ENCODE measurements at regions not wholly inside any gene's neighbourhood (a gene's known extent, or its start where the extent isn't known, plus 50 kb on each side); places are given as distances from the start of the nearest gene placed in this dataset.
A peak's percentile ranks its signal among the peaks of the same experiment; 100 is the strongest.

DNA sequence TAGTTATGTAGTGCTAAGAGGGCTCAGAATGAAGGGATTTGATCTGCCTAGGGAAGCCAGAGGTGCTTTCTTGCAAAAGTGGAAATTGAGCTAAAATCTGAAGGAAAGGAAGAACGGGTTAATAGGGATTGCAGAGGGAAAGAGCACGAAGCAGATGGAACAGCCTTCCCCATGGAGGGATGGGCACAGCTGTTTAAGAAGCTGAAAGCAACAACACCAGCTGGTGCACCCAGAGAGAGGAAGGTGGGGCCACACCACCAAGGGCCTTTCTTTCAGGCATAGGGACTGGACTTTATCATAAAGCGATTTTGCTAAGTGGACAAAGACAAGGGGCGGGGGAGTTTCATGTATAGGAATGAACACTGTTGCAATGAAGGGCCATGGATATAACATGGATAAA is 65.8 kb upstream of the SNRPB2 start:
- peaks cover 0 to 2% (median 0%) of the 10 kb centered on the region in 5 experiments for H3K9me3 ChIP-seq (ENCODE audit: control extremely low read depth in 1 of 5, control insufficient read depth in 4 of 5, insufficient read depth in 2 of 5, low read depth in 1 of 5, low read length in 4 of 5)
- H3K4me3 ChIP-seq (ENCODE audit: control insufficient read depth in 1 of 7, extremely low read depth in 1 of 7, insufficient read depth in 4 of 7, low read depth in 2 of 7, low read length in 6 of 7) = no peak overlapping the region
- whole genome bisulfite sequencing (ENCODE audit: insufficient coverage) = 72% methylated on average over 4 of the region's 4 CpGs
- H3K4me1 ChIP-seq (ENCODE audit: control extremely low read depth in 1 of 4, control insufficient read depth in 4 of 4, insufficient read depth in 4 of 4, low read length in 3 of 4) = peaks cover 0 to 7% (median 0%) of the 10 kb centered on the region in 4 experiments
- no peaks in the 10 kb centered on the region for H3K27me3 ChIP-seq (replicated peaks in 2 of 5; ENCODE audit: control insufficient read depth in 4 of 5, insufficient read depth in 5 of 5, low read length in 4 of 5)
- H3K27ac ChIP-seq (ENCODE audit: insufficient read depth in 1 of 2, low read depth in 1 of 2, low read length in 2 of 2, poor library complexity in 1 of 2, severe bottlenecking in 2 of 2) = no peak overlapping the region
- no peaks in the 10 kb centered on the region for H3K36me3 ChIP-seq (ENCODE audit: control insufficient read depth in 4 of 4, insufficient read depth in 4 of 4, low read length in 3 of 4)
- CTCF ChIA-PET = no interaction called here
- DNase-seq = no peak
- POLR2A ChIA-PET = no interaction called here

DNA sequence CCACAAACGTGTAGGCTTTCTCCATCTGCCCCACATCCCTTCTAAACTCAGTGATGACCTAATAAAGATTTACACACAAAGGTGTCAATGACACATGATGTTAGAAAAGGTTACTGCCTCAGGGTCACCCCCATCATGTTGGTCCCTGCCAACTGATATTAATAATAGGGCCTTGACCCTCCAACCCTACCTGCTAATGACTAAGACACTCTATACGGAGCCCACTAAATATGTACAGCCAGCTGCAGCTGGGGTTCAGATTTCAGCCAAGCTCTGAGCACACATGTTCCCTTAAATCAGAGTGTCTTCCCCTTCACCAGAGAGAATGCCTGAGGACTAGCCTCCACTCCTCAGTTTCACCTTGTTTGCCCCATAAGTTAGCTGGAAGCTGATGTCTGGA is 67.4 kb upstream of the SNRPB2 start:
- H3K27me3 ChIP-seq (replicated peaks in 2 of 5; ENCODE audit: control insufficient read depth in 4 of 5, insufficient read depth in 5 of 5, low read length in 4 of 5) = no peaks in the 10 kb centered on the region
- no peak overlapping the region for H3K4me3 ChIP-seq (ENCODE audit: control insufficient read depth in 1 of 7, extremely low read depth in 1 of 7, insufficient read depth in 4 of 7, low read depth in 2 of 7, low read length in 6 of 7)
- CTCF ChIA-PET = no interaction called here
- no peak overlapping the region for H3K27ac ChIP-seq (ENCODE audit: insufficient read depth in 1 of 2, low read depth in 1 of 2, low read length in 2 of 2, poor library complexity in 1 of 2, severe bottlenecking in 2 of 2)
- peaks cover 0 to under 1% (median 0%) of the 10 kb centered on the region in 5 experiments for H3K9me3 ChIP-seq (ENCODE audit: control extremely low read depth in 1 of 5, control insufficient read depth in 4 of 5, insufficient read depth in 2 of 5, low read depth in 1 of 5, low read length in 4 of 5)
- H3K36me3 ChIP-seq (ENCODE audit: control insufficient read depth in 4 of 4, insufficient read depth in 4 of 4, low read length in 3 of 4) = no peaks in the 10 kb centered on the region
- H3K4me1 ChIP-seq (ENCODE audit: control extremely low read depth in 1 of 4, control insufficient read depth in 4 of 4, insufficient read depth in 4 of 4, low read length in 3 of 4) = peaks cover 0 to 7% (median 0%) of the 10 kb centered on the region in 4 experiments
- POLR2A ChIA-PET = no interaction called here
- no peak for DNase-seq
- 92% methylated on average over 1 of the region's 2 CpGs for WGBS (ENCODE audit: insufficient coverage)

GRCh38 chr20:16661756-16662155 is 68.1 kb upstream of the SNRPB2 start:
- WGBS (ENCODE audit: insufficient coverage) = 17% methylated on average over 2 of the region's 2 CpGs
- no peaks in the 10 kb centered on the region for H3K36me3 ChIP-seq (ENCODE audit: control insufficient read depth in 4 of 4, insufficient read depth in 4 of 4, low read length in 3 of 4)
- POLR2A ChIA-PET = no interaction called here

GRCh38 chr20:16654858-16655535 is 74.8 kb upstream of the SNRPB2 start:
- Histone ChIP-seq H3K4me3 (ENCODE audit: control insufficient read depth in 1 of 7, extremely low read depth in 1 of 7, insufficient read depth in 4 of 7, low read depth in 2 of 7, low read length in 6 of 7) (no peak overlapping the region), H3K4me1 (ENCODE audit: control extremely low read depth in 1 of 4, control insufficient read depth in 4 of 4, insufficient read depth in 4 of 4, low read length in 3 of 4) (no peaks in the 10 kb centered on the region), H3K27me3 (replicated peaks in 2 of 5; ENCODE audit: control insufficient read depth in 4 of 5, insufficient read depth in 5 of 5, low read length in 4 of 5) (peaks cover 0 to 5% (median 2%) of the 10 kb centered on the region in 5 experiments), H3K36me3 (ENCODE audit: control insufficient read depth in 4 of 4, insufficient read depth in 4 of 4, low read length in 3 of 4) (no peaks in the 10 kb centered on the region), H3K9me3 (ENCODE audit: control extremely low read depth in 1 of 5, control insufficient read depth in 4 of 5, insufficient read depth in 2 of 5, low read depth in 1 of 5, low read length in 4 of 5) (peaks cover 0 to 2% (median 0%) of the 10 kb centered on the region in 5 experiments), H3K27ac (ENCODE audit: insufficient read depth in 1 of 2, low read depth in 1 of 2, low read length in 2 of 2, poor library complexity in 1 of 2, severe bottlenecking in 2 of 2) (no peak overlapping the region)
- CTCF ChIA-PET = no interaction called here
- 83% methylated on average over 2 of the region's 5 CpGs for WGBS (ENCODE audit: insufficient coverage)
- DNase-seq = no peak
- POLR2A ChIA-PET = no interaction called here

More at GRCh38 chr20:16661756-16662155, 68.1 kb upstream of the SNRPB2 start:
- H3K27ac ChIP-seq (ENCODE audit: insufficient read depth in 1 of 2, low read depth in 1 of 2, low read length in 2 of 2, poor library complexity in 1 of 2, severe bottlenecking in 2 of 2) = no peak overlapping the region
- no peak overlapping the region for H3K4me3 ChIP-seq (ENCODE audit: control insufficient read depth in 1 of 7, extremely low read depth in 1 of 7, insufficient read depth in 4 of 7, low read depth in 2 of 7, low read length in 6 of 7)
- peaks cover 0 to 2% (median 0%) of the 10 kb centered on the region in 5 experiments for H3K9me3 ChIP-seq (ENCODE audit: control extremely low read depth in 1 of 5, control insufficient read depth in 4 of 5, insufficient read depth in 2 of 5, low read depth in 1 of 5, low read length in 4 of 5)
- peaks cover 0 to 7% (median 0%) of the 10 kb centered on the region in 4 experiments for H3K4me1 ChIP-seq (ENCODE audit: control extremely low read depth in 1 of 4, control insufficient read depth in 4 of 4, insufficient read depth in 4 of 4, low read length in 3 of 4)
- no peaks in the 10 kb centered on the region for H3K27me3 ChIP-seq (replicated peaks in 2 of 5; ENCODE audit: control insufficient read depth in 4 of 5, insufficient read depth in 5 of 5, low read length in 4 of 5)
- peak in 2 of 3 donors; percentile 4 to 34 for DNase-seq
- CTCF ChIA-PET = no interaction called here

GRCh38 chr20:16653266-16653665 is 76.6 kb upstream of the SNRPB2 start:
- peaks cover 0 to 2% (median 0%) of the 10 kb centered on the region in 5 experiments for H3K9me3 ChIP-seq (ENCODE audit: control extremely low read depth in 1 of 5, control insufficient read depth in 4 of 5, insufficient read depth in 2 of 5, low read depth in 1 of 5, low read length in 4 of 5)
- POLR2A ChIA-PET = no interaction called here
- no peak overlapping the region for H3K4me3 ChIP-seq (ENCODE audit: control insufficient read depth in 1 of 7, extremely low read depth in 1 of 7, insufficient read depth in 4 of 7, low read depth in 2 of 7, low read length in 6 of 7)
- no peaks in the 10 kb centered on the region for H3K36me3 ChIP-seq (ENCODE audit: control insufficient read depth in 4 of 4, insufficient read depth in 4 of 4, low read length in 3 of 4)
- H3K4me1 ChIP-seq (ENCODE audit: control extremely low read depth in 1 of 4, control insufficient read depth in 4 of 4, insufficient read depth in 4 of 4, low read length in 3 of 4) = no peaks in the 10 kb centered on the region
- peaks cover 0 to 5% (median 2%) of the 10 kb centered on the region in 5 experiments for H3K27me3 ChIP-seq (replicated peaks in 2 of 5; ENCODE audit: control insufficient read depth in 4 of 5, insufficient read depth in 5 of 5, low read length in 4 of 5)
- DNase-seq = no peak
- WGBS (ENCODE audit: insufficient coverage) = no CpG with 5 or more reads among the region's 2 CpGs
- CTCF ChIA-PET = no interaction called here
- no peak overlapping the region for H3K27ac ChIP-seq (ENCODE audit: insufficient read depth in 1 of 2, low read depth in 1 of 2, low read length in 2 of 2, poor library complexity in 1 of 2, severe bottlenecking in 2 of 2)

DNA sequence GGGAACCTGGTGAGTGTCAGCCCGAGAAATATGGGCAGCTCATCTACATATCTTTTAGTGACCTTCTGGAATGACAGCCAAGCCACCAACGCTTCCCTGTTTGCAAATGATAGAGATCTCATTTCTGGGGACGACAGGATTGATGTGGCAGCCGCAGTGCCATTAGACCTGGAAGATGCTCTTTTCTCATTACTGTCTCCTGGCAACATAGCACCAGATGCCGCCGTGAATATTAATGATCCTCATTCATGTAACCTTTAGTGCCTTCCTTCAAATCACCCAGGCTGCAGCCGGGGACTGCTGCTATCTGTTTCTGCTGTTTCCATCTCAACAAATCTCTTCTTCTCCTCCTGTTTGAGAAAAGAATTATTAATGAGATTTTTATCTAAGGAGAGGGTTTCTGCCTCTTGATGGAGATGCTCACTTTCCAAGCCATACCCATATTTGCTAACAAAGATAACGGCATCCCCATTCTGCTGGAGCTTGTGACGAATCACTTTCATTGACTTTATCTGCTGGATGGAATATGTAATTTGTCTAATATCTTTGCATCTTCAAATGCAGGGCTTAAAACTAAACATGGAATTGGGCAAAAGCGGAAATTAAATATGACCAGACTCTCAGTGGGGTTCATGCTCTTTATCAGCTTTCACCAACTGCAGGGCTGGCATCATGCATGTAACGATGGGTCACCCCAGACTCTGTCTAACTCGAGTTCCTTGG is 74.8 kb upstream of the KIF16B start:
- Histone ChIP-seq H3K36me3 (ENCODE audit: control insufficient read depth in 4 of 4, insufficient read depth in 4 of 4, low read length in 3 of 4) (no peaks in the 10 kb centered on the region), H3K4me1 (ENCODE audit: control extremely low read depth in 1 of 4, control insufficient read depth in 4 of 4, insufficient read depth in 4 of 4, low read length in 3 of 4) (no peaks in the 10 kb centered on the region), H3K4me3 (ENCODE audit: control insufficient read depth in 1 of 7, extremely low read depth in 1 of 7, insufficient read depth in 4 of 7, low read depth in 2 of 7, low read length in 6 of 7) (no peak overlapping the region), H3K9me3 (ENCODE audit: control extremely low read depth in 1 of 5, control insufficient read depth in 4 of 5, insufficient read depth in 2 of 5, low read depth in 1 of 5, low read length in 4 of 5) (peaks cover 0 to 2% (median 0%) of the 10 kb centered on the region in 5 experiments), H3K27me3 (replicated peaks in 2 of 5; ENCODE audit: control insufficient read depth in 4 of 5, insufficient read depth in 5 of 5, low read length in 4 of 5) (peaks cover 0 to 8% (median 5%) of the 10 kb centered on the region in 5 experiments), H3K27ac (ENCODE audit: insufficient read depth in 1 of 2, low read depth in 1 of 2, low read length in 2 of 2, poor library complexity in 1 of 2, severe bottlenecking in 2 of 2) (no peak overlapping the region)
- 92% methylated on average over 9 of the region's 12 CpGs for WGBS (ENCODE audit: insufficient coverage)
- DNase-seq = no peak
- ChIA-PET CTCF (no interaction called here), POLR2A (no interaction called here)

GRCh38 chr20:16641511-16642023 is 68.3 kb upstream of the KIF16B start:
- Histone ChIP-seq H3K9me3 (ENCODE audit: control extremely low read depth in 1 of 5, control insufficient read depth in 4 of 5, insufficient read depth in 2 of 5, low read depth in 1 of 5, low read length in 4 of 5) (peaks cover 0 to 2% (median 0%) of the 10 kb centered on the region in 5 experiments), H3K27ac (ENCODE audit: insufficient read depth in 1 of 2, low read depth in 1 of 2, low read length in 2 of 2, poor library complexity in 1 of 2, severe bottlenecking in 2 of 2) (no peak overlapping the region), H3K27me3 (replicated peaks in 2 of 5; ENCODE audit: control insufficient read depth in 4 of 5, insufficient read depth in 5 of 5, low read length in 4 of 5) (peaks cover 0 to 7% (median 0%) of the 10 kb centered on the region in 5 experiments), H3K4me3 (ENCODE audit: control insufficient read depth in 1 of 7, extremely low read depth in 1 of 7, insufficient read depth in 4 of 7, low read depth in 2 of 7, low read length in 6 of 7) (no peak overlapping the region), H3K36me3 (ENCODE audit: control insufficient read depth in 4 of 4, insufficient read depth in 4 of 4, low read length in 3 of 4) (no peaks in the 10 kb centered on the region), H3K4me1 (ENCODE audit: control extremely low read depth in 1 of 4, control insufficient read depth in 4 of 4, insufficient read depth in 4 of 4, low read length in 3 of 4) (no peaks in the 10 kb centered on the region)
- CTCF ChIA-PET = no interaction called here
- POLR2A ChIA-PET = no interaction called here
- DNase-seq = no peak
- no CpG with 5 or more reads among the region's 2 CpGs for WGBS (ENCODE audit: insufficient coverage)

All from common myeloid progenitor, CD34-positive (primary cell).